HEK293 (cell line): ENCODE measurements at regions not wholly inside any gene's neighbourhood (a gene's known extent, or its start where the extent isn't known, plus 50 kb on each side); places are given as distances from the start of the nearest gene placed in this dataset.

Source experiments
- CTCF ChIA-PET: fragments of 350-600 bp; formaldehyde crosslinking; extraction: SDS; loops from one replicate; lab custom pipeline; 2021; ENCODE audit warnings: antibody characterized with exemption; lab: Yijun Ruan, JAX
- POLR2A ChIA-PET: fragments of 300-600 bp; formaldehyde crosslinking; extraction: SDS; loops from one replicate; lab custom pipeline; 2020; ENCODE audit warnings: antibody characterized with exemption, inconsistent platforms; lab: Yijun Ruan, JAX
- H3K27ac ChIP-seq: fragments of 200-500 bp; sonication (Bioruptor generic); 2 replicates; pipeline ENCODE4 v1.5.1; 2014; ENCODE audit warnings: low read depth, low read length, control low read depth, inconsistent platforms; ENCODE audit errors: extremely low read depth
- H3K36me3 ChIP-seq, 2 experiments: fragments of 200-500 bp in 1 of 2; sonication (Bioruptor generic) in 1 of 2; 1 replicate in 1 of 2; 2 replicates in 1 of 2; pipeline ENCODE4 v1.5.1; 2014 to 2017; ENCODE audit warnings: inconsistent platforms in 2 of 2, low read length in 2 of 2; ENCODE audit not compliant: control insufficient read depth in 2 of 2, insufficient read depth in 1 of 2
- H3K4me1 ChIP-seq: fragments of 200-500 bp; sonication (Bioruptor generic); 2 replicates; pipeline ENCODE4 v1.5.1; 2014; ENCODE audit warnings: mild to moderate bottlenecking, low read length, inconsistent platforms; ENCODE audit not compliant: control insufficient read depth, insufficient read depth
- H3K4me3 ChIP-seq: 2 replicates; pipeline ENCODE4 v1.5.1; 2011; ENCODE audit warnings: low read depth, mild to moderate bottlenecking, control low read depth, low read length, moderate library complexity
- H3K9me3 ChIP-seq: fragments of 200-500 bp; sonication (Bioruptor generic); 2 replicates; pipeline ENCODE4 v1.5.1; 2014; ENCODE audit warnings: low read depth, low read length, inconsistent platforms; ENCODE audit not compliant: control insufficient read depth, insufficient read depth
- BCL11A ChIP-seq: fragments of 450-650 bp; formaldehyde crosslinking; IDR thresholded peaks from 2 replicates; pipeline ENCODE4 v1.5.1; 2016; ENCODE audit warnings: low read depth, missing biosample characterization, missing genetic modification characterization
- FEZF1 ChIP-seq: fragments of 450-650 bp; formaldehyde crosslinking; IDR thresholded peaks from 2 replicates; pipeline ENCODE4 v1.5.1; 2016; ENCODE audit warnings: missing biosample characterization, missing genetic modification characterization
- GLI2 ChIP-seq: fragments of 450-650 bp; formaldehyde crosslinking; IDR thresholded peaks from 2 replicates; pipeline ENCODE4; 2017; ENCODE audit warnings: missing biosample characterization, missing genetic modification characterization, low read depth, borderline replicate concordance
- GLIS2 ChIP-seq: fragments of 450-650 bp; formaldehyde crosslinking; IDR thresholded peaks from 2 replicates; pipeline ENCODE4 v1.5.1; 2016; ENCODE audit warnings: missing biosample characterization, missing genetic modification characterization
- KLF16 ChIP-seq: fragments of 450-650 bp; formaldehyde crosslinking; IDR thresholded peaks from 2 replicates; pipeline ENCODE4 v1.5.1; 2017; ENCODE audit warnings: missing biosample characterization, missing genetic modification characterization
- MYNN ChIP-seq: fragments of 450-650 bp; formaldehyde crosslinking; IDR thresholded peaks from 2 replicates; pipeline ENCODE4 v1.5.1; 2016; ENCODE audit warnings: missing biosample characterization, missing genetic modification characterization, borderline replicate concordance
- TRIM28 ChIP-seq: IDR thresholded peaks from 2 replicates; pipeline ENCODE4 v1.6.1; 2011; ENCODE audit warnings: low read length, control low read depth, borderline replicate concordance
- ZFP37 ChIP-seq: fragments of 450-650 bp; formaldehyde crosslinking; IDR thresholded peaks from 2 replicates; pipeline ENCODE4 v1.5.1; 2016; ENCODE audit warnings: missing biosample characterization, missing genetic modification characterization
- ZNF10 ChIP-seq: fragments of 450-650 bp; formaldehyde crosslinking; IDR thresholded peaks from 2 replicates; pipeline ENCODE4 v1.5.1; 2017; ENCODE audit warnings: missing biosample characterization, missing genetic modification characterization
- ZNF112 ChIP-seq: fragments of 450-650 bp; formaldehyde crosslinking; IDR thresholded peaks from 2 replicates; pipeline ENCODE4 v1.5.0; 2017; ENCODE audit warnings: missing biosample characterization, missing genetic modification characterization
- ZNF121 ChIP-seq: fragments of 450-650 bp; formaldehyde crosslinking; IDR thresholded peaks from 2 replicates; pipeline ENCODE4 v1.5.1; 2016; ENCODE audit warnings: missing biosample characterization, missing genetic modification characterization
- ZNF132 ChIP-seq: fragments of 450-650 bp; formaldehyde crosslinking; IDR thresholded peaks from 2 replicates; pipeline ENCODE4 v1.5.1; 2017; ENCODE audit warnings: missing biosample characterization, missing genetic modification characterization, borderline replicate concordance
- ZNF394 ChIP-seq: fragments of 450-650 bp; formaldehyde crosslinking; IDR thresholded peaks from 2 replicates; pipeline ENCODE4 v1.5.1; 2016; ENCODE audit warnings: missing biosample characterization, missing genetic modification characterization, mild to moderate bottlenecking, moderate library complexity, borderline replicate concordance
- ZNF423 ChIP-seq: fragments of 450-650 bp; formaldehyde crosslinking; IDR thresholded peaks from 2 replicates; pipeline ENCODE4 v1.5.1; 2016; ENCODE audit warnings: missing biosample characterization, missing genetic modification characterization
- ZNF558 ChIP-seq: fragments of 450-650 bp; formaldehyde crosslinking; IDR thresholded peaks from 2 replicates; pipeline ENCODE4 v1.5.1; 2016; ENCODE audit warnings: missing biosample characterization, missing genetic modification characterization
- ZNF596 ChIP-seq: fragments of 450-650 bp; IDR thresholded peaks from 2 replicates; pipeline ENCODE4 v1.5.0; 2018; ENCODE audit warnings: missing biosample characterization, mild to moderate bottlenecking, missing genetic modification characterization, moderate library complexity
- ZNF747 ChIP-seq: fragments of 450-650 bp; formaldehyde crosslinking; IDR thresholded peaks from 2 replicates; pipeline ENCODE4 v1.5.1; 2016; ENCODE audit warnings: missing biosample characterization, missing genetic modification characterization
- TF ChIP-seq, protein P1 (sequence below): fragments of 450-650 bp; formaldehyde crosslinking; IDR thresholded peaks from 2 replicates; pipeline ENCODE4 v1.5.1; 2016; ENCODE audit warnings: missing biosample characterization, missing genetic modification characterization

DNA sequence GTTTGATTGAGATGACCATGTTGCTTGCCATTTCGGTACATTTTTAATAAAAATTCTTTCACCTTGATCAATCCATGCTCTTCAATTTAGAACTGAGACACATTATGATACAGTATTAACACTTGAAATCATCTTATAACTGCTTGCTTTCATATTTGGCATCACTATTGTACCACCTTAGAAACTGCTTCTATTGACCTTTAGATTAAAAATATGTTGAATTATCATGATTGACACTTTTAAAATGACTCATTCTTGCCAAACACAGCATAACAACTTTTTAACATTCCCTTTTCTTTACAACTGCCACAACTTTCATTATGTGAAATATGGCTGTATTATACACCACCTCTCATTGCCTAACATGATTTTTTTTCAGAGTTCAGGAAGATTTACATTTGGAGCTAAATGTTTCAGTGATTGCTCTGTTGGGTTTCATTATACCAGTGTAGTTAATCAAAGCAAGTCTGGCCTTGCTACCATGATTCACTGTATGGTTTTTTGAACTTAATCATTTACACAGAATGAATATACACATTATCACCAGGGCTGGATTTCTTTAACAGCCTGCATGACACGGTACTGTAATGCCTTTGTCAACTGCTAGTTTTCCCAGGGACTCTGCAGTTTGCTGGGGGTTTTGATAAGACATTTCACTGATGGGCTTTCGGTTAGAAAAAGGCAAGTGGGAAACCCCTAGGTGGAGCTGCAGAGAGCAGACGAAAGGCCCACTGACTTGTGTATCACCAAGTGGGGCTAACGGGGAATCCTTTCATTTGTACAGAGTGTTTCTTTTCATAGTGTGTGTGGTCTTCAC is 93.6 kb upstream of the TLE4 start:
- no peak overlapping the region for H3K27ac ChIP-seq
- no peaks in the 10 kb centered on the region for H3K9me3 ChIP-seq
- no peak overlapping the region for H3K4me3 ChIP-seq
- ChIA-PET CTCF (interaction anchor here (0.6 to 1.5 kb wide), 6 partner anchors 9 to 1266 kb away, joined by 3 to 8 read pairs (median 4); no protein-coding TSS in a partner anchor), POLR2A (no interaction called here)
- TF ChIP-seq FEZF1 (tag by site-specific recombination) (no peak), TRIM28 (peak; percentile 93)
- TF ChIP-seq, protein P1, sequence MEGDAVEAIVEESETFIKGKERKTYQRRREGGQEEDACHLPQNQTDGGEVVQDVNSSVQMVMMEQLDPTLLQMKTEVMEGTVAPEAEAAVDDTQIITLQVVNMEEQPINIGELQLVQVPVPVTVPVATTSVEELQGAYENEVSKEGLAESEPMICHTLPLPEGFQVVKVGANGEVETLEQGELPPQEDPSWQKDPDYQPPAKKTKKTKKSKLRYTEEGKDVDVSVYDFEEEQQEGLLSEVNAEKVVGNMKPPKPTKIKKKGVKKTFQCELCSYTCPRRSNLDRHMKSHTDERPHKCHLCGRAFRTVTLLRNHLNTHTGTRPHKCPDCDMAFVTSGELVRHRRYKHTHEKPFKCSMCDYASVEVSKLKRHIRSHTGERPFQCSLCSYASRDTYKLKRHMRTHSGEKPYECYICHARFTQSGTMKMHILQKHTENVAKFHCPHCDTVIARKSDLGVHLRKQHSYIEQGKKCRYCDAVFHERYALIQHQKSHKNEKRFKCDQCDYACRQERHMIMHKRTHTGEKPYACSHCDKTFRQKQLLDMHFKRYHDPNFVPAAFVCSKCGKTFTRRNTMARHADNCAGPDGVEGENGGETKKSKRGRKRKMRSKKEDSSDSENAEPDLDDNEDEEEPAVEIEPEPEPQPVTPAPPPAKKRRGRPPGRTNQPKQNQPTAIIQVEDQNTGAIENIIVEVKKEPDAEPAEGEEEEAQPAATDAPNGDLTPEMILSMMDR = peak; percentile 15; the same call in 1 of the 2 replicates
- no peaks in the 10 kb centered on the region for H3K36me3 ChIP-seq
- H3K4me1 ChIP-seq = no peaks in the 10 kb centered on the region

DNA sequence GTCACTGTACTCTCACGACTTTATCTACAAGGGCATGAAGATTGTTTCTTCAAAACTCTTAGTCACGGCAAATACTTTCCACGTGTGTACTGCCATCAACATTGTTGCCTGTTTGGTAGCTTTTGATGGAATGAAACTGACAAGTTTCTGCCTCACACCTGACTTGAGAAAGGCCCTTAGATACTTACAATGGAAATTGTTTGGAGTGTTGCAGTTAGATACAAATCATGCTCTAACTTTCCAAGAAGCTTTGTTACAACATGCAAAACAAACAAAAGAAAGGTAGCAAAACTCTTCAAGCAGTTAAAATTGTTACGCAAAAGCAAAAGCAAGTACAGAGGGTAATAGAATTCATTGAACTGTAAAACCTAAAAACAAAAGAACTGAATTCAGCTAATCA is 91.1 kb upstream of the TLE4 start:
- no peak overlapping the region for H3K4me3 ChIP-seq
- CTCF ChIA-PET = interaction anchor here (0.6 to 1.3 kb wide), 3 partner anchors 11 to 44 kb away, joined by 3 read pairs; no protein-coding TSS in a partner anchor
- TF ChIP-seq ZNF596 (tag by site-specific recombination) (no peak), TRIM28 (peak; percentile 88)
- TF ChIP-seq, all 188 proteins: peak for 1
- Histone ChIP-seq H3K36me3 (no peaks in the 10 kb centered on the region), H3K9me3 (no peaks in the 10 kb centered on the region), H3K27ac (no peak overlapping the region), H3K4me1 (no peaks in the 10 kb centered on the region)
- POLR2A ChIA-PET = interaction anchor here (1.1 kb wide), 1 partner anchor 91 kb away, joined by 4 read pairs; the partner anchor contains the start of gene TLE4

DNA sequence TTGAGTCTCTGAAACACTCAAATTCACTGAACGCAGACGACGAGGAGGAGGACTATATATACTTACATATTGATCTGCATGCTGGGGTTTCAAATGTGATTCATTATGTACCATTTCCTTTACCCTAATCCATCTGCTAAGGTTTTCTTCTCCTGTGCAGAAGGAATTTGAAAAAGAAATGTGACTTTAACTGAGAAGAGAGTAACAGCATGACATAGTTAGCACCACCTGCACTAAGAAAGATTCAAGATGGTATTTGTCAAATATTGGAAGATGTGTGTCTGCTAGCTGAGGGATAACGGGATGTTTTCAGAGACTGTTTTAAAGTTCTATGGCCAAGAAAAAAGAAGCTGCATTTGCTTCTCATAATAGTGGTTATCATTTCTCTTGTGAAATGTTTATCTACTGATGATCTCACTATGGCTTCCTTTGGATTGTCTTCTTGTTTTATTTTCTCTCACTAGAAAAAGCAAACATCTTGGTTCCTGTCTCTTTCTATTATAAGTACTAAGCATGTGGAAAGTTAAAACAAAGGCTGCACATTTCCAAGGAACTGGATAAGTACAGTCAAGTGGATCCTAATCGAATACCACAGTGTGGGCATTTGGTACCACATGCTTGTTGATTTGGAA is 89.8 kb upstream of the TLE4 start:
- H3K4me1 ChIP-seq = no peaks in the 10 kb centered on the region
- POLR2A ChIA-PET = interaction anchor here (1.1 kb wide), 1 partner anchor 90 kb away, joined by 4 read pairs; the partner anchor contains the start of gene TLE4
- H3K36me3 ChIP-seq = no peaks in the 10 kb centered on the region
- no peak overlapping the region for H3K27ac ChIP-seq
- CTCF ChIA-PET = interaction anchor here (1.3 kb wide), 1 partner anchor 9 kb away, joined by 3 read pairs; no protein-coding TSS in a partner anchor
- TF ChIP-seq KLF16 (no peak), ZNF112 (no peak), ZNF558 (no peak), ZNF121 (tag by site-specific recombination) (no peak), ZNF10 (tag by site-specific recombination) (no peak), GLI2 (tag by site-specific recombination) (no peak), ZNF132 (tag by site-specific recombination) (no peak), ZNF423 (tag by site-specific recombination) (no peak), MYNN (tag by site-specific recombination) (no peak), BCL11A (tag by site-specific recombination) (no peak), ZFP37 (tag by site-specific recombination) (no peak), GLIS2 (tag by site-specific recombination) (no peak), ZNF747 (tag by site-specific recombination) (no peak), ZNF394 (tag by site-specific recombination) (no peak)
- H3K9me3 ChIP-seq = no peaks in the 10 kb centered on the region
- no peak overlapping the region for H3K4me3 ChIP-seq
